ENCODE measurements at regions not wholly inside any gene's neighbourhood (a gene's known extent, or its start where the extent isn't known, plus 50 kb on each side); places are given as distances from the start of the nearest gene placed in this dataset.

DNA sequence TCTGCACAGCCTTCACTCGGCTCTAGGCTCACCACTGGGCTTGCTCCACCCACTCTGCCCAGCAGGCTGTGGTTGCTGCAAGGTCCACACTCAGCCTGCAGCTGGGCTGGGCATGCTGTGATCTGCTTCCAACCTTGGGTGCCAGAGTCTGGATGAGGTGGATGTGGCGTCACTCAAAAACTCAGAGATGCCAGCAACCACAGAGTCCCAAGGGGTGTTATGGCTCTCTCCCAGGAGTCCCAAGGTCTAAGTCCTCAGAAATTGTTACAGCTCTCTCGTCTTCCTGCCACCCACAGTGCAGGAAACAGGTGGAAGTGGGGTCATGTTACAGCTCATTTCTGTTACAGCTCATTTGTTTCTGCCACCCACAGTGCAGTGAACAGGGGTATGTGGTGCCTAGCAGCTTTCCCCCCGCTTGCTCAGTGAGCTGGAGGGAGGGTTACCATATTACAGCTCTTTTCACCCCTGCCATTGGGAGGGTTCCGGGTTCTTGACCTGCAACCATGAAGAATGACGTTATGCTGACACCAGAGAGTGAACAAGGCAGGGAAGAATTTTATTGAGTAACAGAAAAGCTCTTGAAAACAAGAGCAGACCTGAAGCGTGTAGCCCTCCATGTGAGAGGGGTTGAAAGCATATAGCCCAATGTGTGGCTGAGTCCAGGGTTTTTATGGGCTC, 893.9 kb downstream of the PCDH7 start:
- TF ChIP-seq, protein P1, sequence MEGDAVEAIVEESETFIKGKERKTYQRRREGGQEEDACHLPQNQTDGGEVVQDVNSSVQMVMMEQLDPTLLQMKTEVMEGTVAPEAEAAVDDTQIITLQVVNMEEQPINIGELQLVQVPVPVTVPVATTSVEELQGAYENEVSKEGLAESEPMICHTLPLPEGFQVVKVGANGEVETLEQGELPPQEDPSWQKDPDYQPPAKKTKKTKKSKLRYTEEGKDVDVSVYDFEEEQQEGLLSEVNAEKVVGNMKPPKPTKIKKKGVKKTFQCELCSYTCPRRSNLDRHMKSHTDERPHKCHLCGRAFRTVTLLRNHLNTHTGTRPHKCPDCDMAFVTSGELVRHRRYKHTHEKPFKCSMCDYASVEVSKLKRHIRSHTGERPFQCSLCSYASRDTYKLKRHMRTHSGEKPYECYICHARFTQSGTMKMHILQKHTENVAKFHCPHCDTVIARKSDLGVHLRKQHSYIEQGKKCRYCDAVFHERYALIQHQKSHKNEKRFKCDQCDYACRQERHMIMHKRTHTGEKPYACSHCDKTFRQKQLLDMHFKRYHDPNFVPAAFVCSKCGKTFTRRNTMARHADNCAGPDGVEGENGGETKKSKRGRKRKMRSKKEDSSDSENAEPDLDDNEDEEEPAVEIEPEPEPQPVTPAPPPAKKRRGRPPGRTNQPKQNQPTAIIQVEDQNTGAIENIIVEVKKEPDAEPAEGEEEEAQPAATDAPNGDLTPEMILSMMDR (IDR thresholded peaks at IDR 0.05; ENCODE audit: control extremely low read depth in 1 of 3, insufficient read depth in 1 of 3, low read depth in 1 of 3, low read length in 3 of 3) = no peak
- TF ChIP-seq ATF2 (IDR thresholded peaks at IDR 0.05; ENCODE audit: low read length) = no peak
- no peak for TF ChIP-seq CEBPB (IDR thresholded peaks at IDR 0.05; ENCODE audit: low read depth, low read length)
- no peak for TF ChIP-seq SAP30 (IDR thresholded peaks at IDR 0.05; ENCODE audit: insufficient read depth, insufficient replicate concordance, low read length)
- no peak for TF ChIP-seq RAD21 (IDR thresholded peaks at IDR 0.05 in 1 of 2, conservative IDR thresholded peaks at IDR 0.05 in 1 of 2; ENCODE audit: low read depth in 2 of 2, low read length in 2 of 2)
- no peak for TF ChIP-seq CBX5 (IDR thresholded peaks at IDR 0.05; ENCODE audit: low read depth, low read length)
- no peak for TF ChIP-seq YY1 (IDR thresholded peaks at IDR 0.05; ENCODE audit: low read depth, low read length)
- no peak for TF ChIP-seq SUZ12 (IDR thresholded peaks at IDR 0.05; ENCODE audit: low read length)
- TF ChIP-seq, protein P2, sequence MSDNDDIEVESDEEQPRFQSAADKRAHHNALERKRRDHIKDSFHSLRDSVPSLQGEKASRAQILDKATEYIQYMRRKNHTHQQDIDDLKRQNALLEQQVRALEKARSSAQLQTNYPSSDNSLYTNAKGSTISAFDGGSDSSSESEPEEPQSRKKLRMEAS (IDR thresholded peaks at IDR 0.05) = no peak
